ENCODE measurements at regions not wholly inside any gene's neighbourhood (a gene's known extent, or its start where the extent isn't known, plus 50 kb on each side); places are given as distances from the start of the nearest gene placed in this dataset.

GRCh38 chr7:81883801-81884393 lies 114.0 kb upstream of the HGF start:
- Histone ChIP-seq H3K4me3 (ENCODE audit: low read depth, low read length) (no peak overlapping the region), H3K4me1 (no peaks in the 10 kb centered on the region), H3K36me3 (ENCODE audit: control insufficient read depth, insufficient read depth, low read length) (no peaks in the 10 kb centered on the region), H3K9me3 (no peaks in the 10 kb centered on the region), H3K27me3 (replicated peaks; ENCODE audit: control insufficient read depth, insufficient read depth, low read length) (no peaks in the 10 kb centered on the region)
- no peak for TF ChIP-seq CTCF (IDR thresholded peaks at IDR 0.05; ENCODE audit: insufficient read depth in 1 of 2, low read depth in 1 of 2, low read length in 1 of 2, severe bottlenecking in 1 of 2, unreplicated experiment in 1 of 2)
- CTCF ChIA-PET = no interaction called here
- no peaks in the 10 kb centered on the region for H3K9me3 Mint-ChIP-seq (ENCODE audit: unreplicated experiment)
- H3K4me3 Mint-ChIP-seq (ENCODE audit: unreplicated experiment) = no peak overlapping the region
- H3K36me3 Mint-ChIP-seq (ENCODE audit: insufficient read depth, unreplicated experiment) = no peaks in the 10 kb centered on the region
- no peaks in the 10 kb centered on the region for H3K4me1 Mint-ChIP-seq (ENCODE audit: low read depth, unreplicated experiment)
- no TSS peak for BruUV-seq (replicated peaks)
- no peak for DNase-seq
- POLR2A ChIA-PET = no interaction called here
- no peaks in the 10 kb centered on the region for H3K27me3 Mint-ChIP-seq (ENCODE audit: insufficient read depth, unreplicated experiment)
- H3K27ac Mint-ChIP-seq (ENCODE audit: unreplicated experiment) = no peak overlapping the region
- intact Hi-C loops (cut with micrococcal nuclease; ENCODE audit: unreplicated experiment) = no loop called here

- DNase-seq = no peak
- no peak overlapping the region for H3K4me3 Mint-ChIP-seq (ENCODE audit: unreplicated experiment)
- H3K9me3 Mint-ChIP-seq (ENCODE audit: unreplicated experiment) = no peaks in the 10 kb centered on the region
- no peaks in the 10 kb centered on the region for H3K4me1 ChIP-seq
- no peaks in the 10 kb centered on the region for H3K27me3 ChIP-seq (replicated peaks; ENCODE audit: control insufficient read depth, insufficient read depth, low read length)
- POLR2A ChIA-PET = no interaction called here
- H3K9me3 ChIP-seq = no peaks in the 10 kb centered on the region
- H3K36me3 ChIP-seq (ENCODE audit: control insufficient read depth, insufficient read depth, low read length) = no peaks in the 10 kb centered on the region
- H3K36me3 Mint-ChIP-seq (ENCODE audit: insufficient read depth, unreplicated experiment) = no peaks in the 10 kb centered on the region
- H3K27ac Mint-ChIP-seq (ENCODE audit: unreplicated experiment) = no peak overlapping the region
- TF ChIP-seq CTCF (IDR thresholded peaks at IDR 0.05; ENCODE audit: insufficient read depth in 1 of 2, low read depth in 1 of 2, low read length in 1 of 2, severe bottlenecking in 1 of 2, unreplicated experiment in 1 of 2) = no peak
- no peaks in the 10 kb centered on the region for H3K27me3 Mint-ChIP-seq (ENCODE audit: insufficient read depth, unreplicated experiment)
- CTCF ChIA-PET = no interaction called here
- no peak overlapping the region for H3K4me3 ChIP-seq (ENCODE audit: low read depth, low read length)
- no TSS peak for BruUV-seq (replicated peaks)
- H3K4me1 Mint-ChIP-seq (ENCODE audit: low read depth, unreplicated experiment) = no peaks in the 10 kb centered on the region
- intact Hi-C loops (cut with micrococcal nuclease; ENCODE audit: unreplicated experiment) = no loop called here
Observed at GRCh38 chr7:81882086-81882485, 112.2 kb upstream of the HGF start.

GRCh38 chr7:81877890-81878289 lies 108.0 kb upstream of the HGF start:
- no peaks in the 10 kb centered on the region for H3K27me3 Mint-ChIP-seq (ENCODE audit: insufficient read depth, unreplicated experiment)
- BruUV-seq (replicated peaks) = no TSS peak
- H3K9me3 ChIP-seq = no peaks in the 10 kb centered on the region
- no peaks in the 10 kb centered on the region for H3K27me3 ChIP-seq (replicated peaks; ENCODE audit: control insufficient read depth, insufficient read depth, low read length)
- ChIA-PET CTCF (no interaction called here), POLR2A (no interaction called here)
- H3K4me3 Mint-ChIP-seq (ENCODE audit: unreplicated experiment) = no peak overlapping the region
- H3K4me1 ChIP-seq = no peaks in the 10 kb centered on the region
- H3K36me3 ChIP-seq (ENCODE audit: control insufficient read depth, insufficient read depth, low read length) = no peaks in the 10 kb centered on the region
- H3K27ac Mint-ChIP-seq (ENCODE audit: unreplicated experiment) = no peak overlapping the region
- intact Hi-C loops (cut with micrococcal nuclease; ENCODE audit: unreplicated experiment) = no loop called here
- H3K36me3 Mint-ChIP-seq (ENCODE audit: insufficient read depth, unreplicated experiment) = no peaks in the 10 kb centered on the region
- H3K9me3 Mint-ChIP-seq (ENCODE audit: unreplicated experiment) = no peaks in the 10 kb centered on the region
- H3K4me3 ChIP-seq (ENCODE audit: low read depth, low read length) = no peak overlapping the region
- no peaks in the 10 kb centered on the region for H3K4me1 Mint-ChIP-seq (ENCODE audit: low read depth, unreplicated experiment)
- DNase-seq = no peak
- no peak for TF ChIP-seq CTCF (IDR thresholded peaks at IDR 0.05; ENCODE audit: insufficient read depth in 1 of 2, low read depth in 1 of 2, low read length in 1 of 2, severe bottlenecking in 1 of 2, unreplicated experiment in 1 of 2)
